HEK293T (cell line): ENCODE measurements at regions not wholly inside any gene's neighbourhood (a gene's known extent, or its start where the extent isn't known, plus 50 kb on each side); places are given as distances from the start of the nearest gene placed in this dataset.

Experiments
- CTCF ChIA-PET: fragments of 350-600 bp; formaldehyde crosslinking; extraction: SDS; loops from one replicate; lab custom pipeline; 2021; ENCODE audit warnings: antibody characterized with exemption, inconsistent platforms; lab: Yijun Ruan, JAX
- POLR2A ChIA-PET: fragments of 350-600 bp; formaldehyde crosslinking; extraction: SDS; loops from one replicate; lab custom pipeline; 2020; ENCODE audit warnings: antibody characterized with exemption, inconsistent platforms; lab: Yijun Ruan, JAX
- DNase-seq: peaks from one replicate; pipeline ENCODE4 v3.0.0; 2012; ENCODE audit warnings: mixed read lengths; ENCODE audit errors: extremely low spot score
- ARNT ChIP-seq: fragments of 450-650 bp; IDR thresholded peaks from 2 replicates; pipeline ENCODE4 v1.6.1; 2017; ENCODE audit warnings: mild to moderate bottlenecking
- BHLHE40 ChIP-seq: fragments of 450-650 bp; IDR thresholded peaks from 2 replicates; pipeline ENCODE4 v1.6.1; 2016; ENCODE audit warnings: mild to moderate bottlenecking, moderate library complexity, borderline replicate concordance
- CTBP1 ChIP-seq: fragments of 450-650 bp; IDR thresholded peaks from 2 replicates; pipeline ENCODE4 v1.6.1; 2016; ENCODE audit warnings: borderline replicate concordance
- ELF4 ChIP-seq: fragments of 450-650 bp; IDR thresholded peaks from 2 replicates; pipeline ENCODE4 v1.6.1; 2017; ENCODE audit warnings: antibody characterized with exemption
- FOXA1 ChIP-seq: fragments of 450-650 bp; IDR thresholded peaks from 2 replicates; pipeline ENCODE4 v1.6.1; 2016; ENCODE audit warnings: mild to moderate bottlenecking
- FOXK2 ChIP-seq: fragments of 450-650 bp; IDR thresholded peaks from 2 replicates; pipeline ENCODE4 v1.6.1; 2016; ENCODE audit warnings: mild to moderate bottlenecking
- FOXM1 ChIP-seq: fragments of 450-650 bp; IDR thresholded peaks from 2 replicates; pipeline ENCODE4 v1.6.1; 2017; ENCODE audit warnings: mild to moderate bottlenecking, borderline replicate concordance
- HDGF ChIP-seq: fragments of 450-650 bp; IDR thresholded peaks from 2 replicates; pipeline ENCODE4 v1.6.1; 2017; ENCODE audit warnings: antibody characterized with exemption, borderline replicate concordance
- L3MBTL2 ChIP-seq: fragments of 450-650 bp; conservative IDR thresholded peaks from 2 replicates; pipeline ENCODE4 v1.6.1; 2016; ENCODE audit warnings: mild to moderate bottlenecking
- LEF1 ChIP-seq: fragments of 450-650 bp; IDR thresholded peaks from 2 replicates; pipeline ENCODE4 v1.6.1; 2017; ENCODE audit warnings: mild to moderate bottlenecking, borderline replicate concordance
- NFRKB ChIP-seq: fragments of 450-650 bp; IDR thresholded peaks from 2 replicates; pipeline ENCODE4 v1.6.1; 2016; ENCODE audit warnings: mild to moderate bottlenecking, moderate library complexity
- SP1 ChIP-seq: fragments of 450-650 bp; IDR thresholded peaks from 2 replicates; pipeline ENCODE4 v1.6.1; 2017
- SUZ12 ChIP-seq: fragments of 450-650 bp; IDR thresholded peaks from 2 replicates; pipeline ENCODE4 v1.6.1; 2016; ENCODE audit warnings: mild to moderate bottlenecking
- TARDBP ChIP-seq: fragments of 450-650 bp; IDR thresholded peaks from 2 replicates; pipeline ENCODE4 v1.6.1; 2016
- ZNF384 ChIP-seq: fragments of 450-650 bp; IDR thresholded peaks from 2 replicates; pipeline ENCODE4 v1.6.1; 2016
- TF ChIP-seq, protein P1 (sequence below): fragments of 450-650 bp; IDR thresholded peaks from 2 replicates; pipeline ENCODE4 v1.6.1; 2016

DNA sequence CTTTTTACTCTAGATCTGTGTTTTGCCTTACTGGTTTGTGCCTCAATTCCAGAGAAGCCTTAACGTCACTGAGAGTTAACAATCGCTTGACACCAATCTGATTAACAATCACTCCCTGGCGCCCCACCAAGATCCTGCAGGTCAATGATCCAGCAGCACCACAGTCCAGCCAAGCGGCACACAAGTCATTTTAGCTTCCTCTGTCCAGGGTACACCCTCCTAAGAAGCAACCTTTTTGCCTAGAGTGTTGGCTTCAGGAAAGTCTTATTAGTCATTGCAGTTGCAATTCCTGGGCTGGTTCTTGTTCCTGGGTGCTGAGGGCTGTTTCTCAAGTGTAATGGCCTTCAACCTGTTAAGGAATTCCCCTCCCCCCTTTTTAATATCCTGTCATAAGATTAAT is 323.0 kb upstream of the USP25 start:
- CTCF ChIA-PET = no interaction called here
- DNase-seq = no peak
- TF ChIP-seq, protein P1, sequence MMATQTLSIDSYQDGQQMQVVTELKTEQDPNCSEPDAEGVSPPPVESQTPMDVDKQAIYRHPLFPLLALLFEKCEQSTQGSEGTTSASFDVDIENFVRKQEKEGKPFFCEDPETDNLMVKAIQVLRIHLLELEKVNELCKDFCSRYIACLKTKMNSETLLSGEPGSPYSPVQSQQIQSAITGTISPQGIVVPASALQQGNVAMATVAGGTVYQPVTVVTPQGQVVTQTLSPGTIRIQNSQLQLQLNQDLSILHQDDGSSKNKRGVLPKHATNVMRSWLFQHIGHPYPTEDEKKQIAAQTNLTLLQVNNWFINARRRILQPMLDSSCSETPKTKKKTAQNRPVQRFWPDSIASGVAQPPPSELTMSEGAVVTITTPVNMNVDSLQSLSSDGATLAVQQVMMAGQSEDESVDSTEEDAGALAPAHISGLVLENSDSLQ = no peak
- TF ChIP-seq BHLHE40 (no peak), ELF4 (no peak), FOXK2 (no peak), TARDBP (no peak), NFRKB (no peak), FOXA1 (no peak), L3MBTL2 (no peak), CTBP1 (no peak), ZNF384 (no peak), ARNT (no peak), SP1 (no peak), LEF1 (no peak), FOXM1 (no peak), SUZ12 (no peak), HDGF (no peak)
- POLR2A ChIA-PET = no interaction called here

DNA sequence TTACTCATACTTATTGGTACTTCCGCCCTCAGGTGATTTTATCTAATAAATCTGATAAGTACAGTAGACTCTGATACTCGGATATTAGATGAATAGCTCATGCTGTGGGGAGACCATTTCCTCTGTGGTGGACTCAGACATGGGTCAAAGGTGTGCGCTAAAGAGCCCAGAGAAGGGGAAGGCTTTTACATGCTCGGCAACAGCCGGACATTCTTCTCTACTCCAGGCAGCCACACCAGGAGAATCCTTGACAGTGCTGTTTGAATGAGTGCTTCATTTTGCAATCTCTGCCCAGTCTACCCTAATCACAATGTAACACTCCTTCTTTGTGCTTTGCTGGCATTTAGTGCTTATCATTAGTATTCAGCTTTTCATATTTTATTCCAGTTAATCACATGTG is 322.2 kb upstream of the USP25 start:
- TF ChIP-seq CTBP1 = no peak
- ChIA-PET POLR2A (no interaction called here), CTCF (no interaction called here)
- DNase-seq = no peak

DNA sequence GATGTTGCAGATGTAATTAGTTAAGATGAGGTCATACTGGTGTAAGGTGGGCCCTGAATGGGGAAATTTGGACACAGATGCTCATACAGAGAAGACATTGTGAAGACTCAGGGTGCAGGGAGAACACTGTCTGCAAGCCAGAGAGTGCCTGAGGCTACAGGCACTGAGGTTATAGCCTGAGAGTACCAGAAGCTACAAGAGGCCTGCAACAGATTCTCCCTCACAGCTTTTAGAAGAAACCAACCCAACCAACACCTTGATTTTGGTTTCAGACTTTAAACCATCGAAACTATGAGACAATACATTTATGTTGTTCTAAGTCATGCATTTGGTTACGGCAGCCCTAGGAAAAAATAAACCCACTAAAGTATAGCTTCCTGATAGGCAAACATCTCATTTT is 321.7 kb upstream of the USP25 start:
- no peak for TF ChIP-seq SUZ12
- TF ChIP-seq NFRKB = no peak
- TF ChIP-seq L3MBTL2 = no peak
- TF ChIP-seq HDGF = no peak
- TF ChIP-seq CTBP1 = no peak
- TF ChIP-seq ARNT = no peak
- TF ChIP-seq FOXM1 = no peak
- no peak for TF ChIP-seq SP1
- no peak for TF ChIP-seq LEF1
- no peak for TF ChIP-seq FOXA1
- TF ChIP-seq TARDBP = no peak
- TF ChIP-seq BHLHE40 = no peak
- TF ChIP-seq ELF4 = no peak
- TF ChIP-seq FOXK2 = no peak
- no peak for TF ChIP-seq ZNF384
- TF ChIP-seq, protein P1 = no peak
- no peak for DNase-seq
- ChIA-PET CTCF (no interaction called here), POLR2A (no interaction called here)

DNA sequence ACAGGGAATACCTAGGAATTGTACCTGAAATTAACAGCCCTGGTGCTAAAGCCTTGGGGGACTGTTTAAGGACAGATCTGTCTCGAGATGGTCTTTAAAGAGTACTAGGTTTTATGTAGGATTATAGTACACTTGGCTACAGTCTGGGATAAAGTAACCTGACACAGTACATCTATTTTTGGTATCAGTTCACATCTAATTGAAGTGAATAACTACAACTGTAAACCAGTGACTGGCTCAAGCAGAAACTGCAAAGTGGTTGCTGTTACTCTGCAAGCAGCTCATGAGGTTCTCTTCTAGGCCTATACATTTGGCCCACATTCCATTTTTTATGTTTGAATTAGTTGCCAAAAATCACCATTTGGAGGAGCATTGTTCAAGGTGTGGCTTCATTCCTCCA is 320.8 kb upstream of the USP25 start:
- DNase-seq = no peak
- CTCF ChIA-PET = no interaction called here
- POLR2A ChIA-PET = no interaction called here
- TF ChIP-seq ARNT (no peak), TARDBP (no peak), SP1 (no peak), BHLHE40 (no peak), ELF4 (no peak), ZNF384 (no peak), FOXK2 (no peak), L3MBTL2 (no peak), NFRKB (no peak), CTBP1 (no peak), HDGF (no peak)
- TF ChIP-seq, protein P1 = no peak

DNA sequence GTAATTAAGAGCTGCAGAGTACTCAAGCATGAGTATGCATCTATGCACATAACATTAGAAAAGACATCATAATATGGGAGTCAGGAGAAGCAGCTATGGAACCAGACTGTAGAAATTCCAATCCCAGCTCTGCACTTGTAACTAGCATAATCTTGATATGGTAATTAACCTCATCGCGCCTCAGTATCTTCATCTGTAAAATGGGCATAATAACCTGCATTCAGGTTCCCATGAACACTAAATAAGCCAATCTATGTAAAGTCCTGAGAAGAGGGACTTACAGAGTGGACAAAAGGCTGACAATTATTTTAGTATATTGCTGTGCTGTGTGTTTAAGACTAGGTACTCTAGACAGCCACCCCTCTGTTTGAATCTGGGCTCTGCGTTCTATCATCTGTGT is 318.9 kb upstream of the USP25 start:
- CTCF ChIA-PET = no interaction called here
- POLR2A ChIA-PET = no interaction called here
- no peak for DNase-seq
- no peak for TF ChIP-seq SUZ12
- TF ChIP-seq HDGF = no peak
- TF ChIP-seq TARDBP = no peak
- TF ChIP-seq, protein P1 = no peak
- TF ChIP-seq FOXM1 = no peak
- no peak for TF ChIP-seq SP1
- TF ChIP-seq ARNT = no peak
- TF ChIP-seq BHLHE40 = no peak
- TF ChIP-seq FOXA1 = no peak
- TF ChIP-seq L3MBTL2 = no peak
- no peak for TF ChIP-seq NFRKB
- no peak for TF ChIP-seq LEF1
- no peak for TF ChIP-seq CTBP1
- TF ChIP-seq ZNF384 = no peak
- no peak for TF ChIP-seq ELF4
- no peak for TF ChIP-seq FOXK2

DNA sequence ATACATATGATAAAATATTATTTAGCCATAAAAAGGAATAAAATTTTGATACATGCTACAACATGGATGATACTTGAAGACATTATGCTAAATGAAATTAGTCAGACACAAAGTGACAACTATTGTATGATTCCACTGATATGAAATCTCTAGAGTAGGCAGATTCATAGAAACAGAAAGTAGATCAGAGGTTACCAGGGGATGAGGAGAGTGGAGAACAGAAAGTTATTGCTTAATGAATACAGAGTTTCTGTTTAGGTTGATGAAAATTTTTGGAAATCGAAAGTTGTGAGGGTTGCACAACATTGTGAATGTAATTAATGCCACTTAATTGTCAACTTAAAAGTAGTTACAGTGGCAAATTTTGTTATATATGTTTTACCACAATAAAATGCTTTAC is 315.7 kb upstream of the USP25 start:
- DNase-seq = no peak
- CTCF ChIA-PET = no interaction called here
- POLR2A ChIA-PET = no interaction called here
- TF ChIP-seq NFRKB = no peak
